Right lobe of liver (tissue), 6 donors: ENCODE measurements at regions not wholly inside any gene's neighbourhood (a gene's known extent, or its start where the extent isn't known, plus 50 kb on each side); places are given as distances from the start of the nearest gene placed in this dataset.
"Not testable (repeated sequence)": the region's sequence is repeated elsewhere in the genome, so short reads cannot be mapped to it uniquely, and the experiment has no call there.

Experiments
- ATAC-seq, 4 donors: fragments of 200-7000 bp; cut with Tn5 transposase; one replicate each; pipeline ENCODE4 v1.9.1; 2020; ENCODE audit warnings: mild to moderate bottlenecking in 4 of 4, moderate library complexity in 4 of 4
- DNase-seq, 3 donors: peaks; one replicate each; pipeline ENCODE4 v3.0.0-alpha.2; 2020
- H3K27ac ChIP-seq, 3 donors: fragments of 200-600 bp; one replicate each; pipeline ENCODE4 v1.8.0; 2022
- H3K27me3 ChIP-seq, 2 donors: fragments of 200-600 bp; one replicate each; pipeline ENCODE4 v1.8.0; 2022
- H3K36me3 ChIP-seq, 4 donors: fragments of 200-600 bp; sonication (generic) in 1 of 4; one replicate each; pipeline versions ENCODE4 v1.5.1 to v1.8.0; 2017 to 2022; ENCODE audit warnings: control low read depth in 1 of 4
- H3K4me1 ChIP-seq, 4 donors: fragments of 200-600 bp; sonication (generic) in 1 of 4; one replicate each; pipeline versions ENCODE4 v1.5.1 to v1.8.0; 2017 to 2022; ENCODE audit warnings: control low read depth in 1 of 4
- H3K4me3 ChIP-seq, 3 donors: fragments of 200-600 bp; one replicate each; pipeline ENCODE4 v1.8.0; 2022
- H3K9me3 ChIP-seq, 4 donors: fragments of 200-600 bp; sonication (generic) in 1 of 4; one replicate each; pipeline versions ENCODE4 v1.5.1 to v1.8.0; 2017 to 2022; ENCODE audit warnings: control low read depth in 1 of 4
- POLR2A ChIP-seq: fragments of 450-650 bp; IDR thresholded peaks from one replicate; pipeline ENCODE4 v1.6.1; 2017; ENCODE audit warnings: antibody characterized with exemption, mild to moderate bottlenecking
- WGBS: methylation state at CpG from one replicate; pipeline ENCODE4 v1.1.6; 2018; ENCODE audit warnings: low coverage, low lambda C conversion rate; ENCODE audit not compliant: insufficient coverage; ENCODE audit errors: missing lambda C conversion rate; 5-methylcytosine and 5-hydroxymethylcytosine counted together
- intact Hi-C, 2 donors: fragments of 100-400 bp; cut with DNase I; formaldehyde crosslinking; loops; one replicate each; pipeline versions ENCODE4 v1.11.2 to v1.14.1; 2022
- TF ChIP-seq, protein P1 (sequence below), 4 donors: fragments of 200-600 bp in 3 of 4; fragments of 450-650 bp in 1 of 4; IDR thresholded peaks; one replicate each; pipeline versions ENCODE4 v1.5.1 to v1.8.0; 2016 to 2022; ENCODE audit warnings: antibody characterized with exemption in 4 of 4, mild to moderate bottlenecking in 2 of 4
- donor health status: DM: no; HTN: yes; CAD: no.
- donor health status: DM: no; HTN: no; CAD: no.
- donor health status: DM: no; HTN: no; CAD: no.
- donor health status: DM: no; HTN: yes; CAD: no.
- donor health status: DM: no; HTN: yes; CAD: no.

DNA sequence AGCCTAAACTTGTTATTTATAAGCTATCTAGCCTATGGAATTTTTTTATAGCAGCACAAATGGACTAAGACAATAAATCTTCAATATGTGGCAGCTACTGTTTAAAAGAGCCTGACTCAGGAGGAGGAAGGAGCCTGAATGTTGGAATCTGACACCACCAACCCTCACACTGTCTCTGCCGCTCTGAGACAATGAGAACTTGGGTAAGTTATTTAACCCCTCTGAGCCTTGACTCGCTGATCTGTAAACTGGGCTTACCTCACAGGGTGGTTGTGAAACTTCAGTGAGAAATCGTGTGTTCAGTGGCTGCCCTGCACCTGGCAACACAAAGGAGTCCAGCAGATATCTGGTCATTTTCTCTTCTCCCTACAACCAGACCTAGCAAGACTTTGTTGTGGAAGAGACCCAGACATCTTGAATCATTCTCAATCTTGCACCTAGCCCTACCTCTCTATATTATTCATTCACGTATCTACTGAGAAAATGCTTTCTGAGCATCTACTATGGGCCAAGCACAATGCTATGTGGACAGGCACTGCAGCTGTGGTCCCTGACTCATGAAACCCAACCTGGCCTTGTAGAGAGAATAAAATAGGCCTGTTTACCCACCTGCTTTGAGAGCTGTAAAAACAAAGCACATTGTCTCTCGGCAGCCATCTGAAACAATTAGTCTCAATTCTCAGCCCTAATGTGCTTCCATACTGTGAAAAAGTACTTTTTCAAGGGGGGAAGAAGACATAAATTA is 81.9 kb upstream of the SLC25A36 start:
- Histone ChIP-seq H3K4me3 (no peak overlapping the region), H3K36me3 (no peaks in the 10 kb centered on the region), H3K27ac (no peak overlapping the region), H3K27me3 (no peaks in the 10 kb centered on the region), H3K9me3 (no peaks in the 10 kb centered on the region), H3K4me1 (no peaks in the 10 kb centered on the region)
- intact Hi-C loops = no loop called here
- WGBS = 58% methylated on average over 5 of the region's 5 CpGs
- no peak for ATAC-seq
- DNase-seq = no peak
- TF ChIP-seq POLR2A = no peak
- TF ChIP-seq, protein P1, sequence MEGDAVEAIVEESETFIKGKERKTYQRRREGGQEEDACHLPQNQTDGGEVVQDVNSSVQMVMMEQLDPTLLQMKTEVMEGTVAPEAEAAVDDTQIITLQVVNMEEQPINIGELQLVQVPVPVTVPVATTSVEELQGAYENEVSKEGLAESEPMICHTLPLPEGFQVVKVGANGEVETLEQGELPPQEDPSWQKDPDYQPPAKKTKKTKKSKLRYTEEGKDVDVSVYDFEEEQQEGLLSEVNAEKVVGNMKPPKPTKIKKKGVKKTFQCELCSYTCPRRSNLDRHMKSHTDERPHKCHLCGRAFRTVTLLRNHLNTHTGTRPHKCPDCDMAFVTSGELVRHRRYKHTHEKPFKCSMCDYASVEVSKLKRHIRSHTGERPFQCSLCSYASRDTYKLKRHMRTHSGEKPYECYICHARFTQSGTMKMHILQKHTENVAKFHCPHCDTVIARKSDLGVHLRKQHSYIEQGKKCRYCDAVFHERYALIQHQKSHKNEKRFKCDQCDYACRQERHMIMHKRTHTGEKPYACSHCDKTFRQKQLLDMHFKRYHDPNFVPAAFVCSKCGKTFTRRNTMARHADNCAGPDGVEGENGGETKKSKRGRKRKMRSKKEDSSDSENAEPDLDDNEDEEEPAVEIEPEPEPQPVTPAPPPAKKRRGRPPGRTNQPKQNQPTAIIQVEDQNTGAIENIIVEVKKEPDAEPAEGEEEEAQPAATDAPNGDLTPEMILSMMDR (IDR thresholded peaks at IDR 0.05) = no peak

DNA sequence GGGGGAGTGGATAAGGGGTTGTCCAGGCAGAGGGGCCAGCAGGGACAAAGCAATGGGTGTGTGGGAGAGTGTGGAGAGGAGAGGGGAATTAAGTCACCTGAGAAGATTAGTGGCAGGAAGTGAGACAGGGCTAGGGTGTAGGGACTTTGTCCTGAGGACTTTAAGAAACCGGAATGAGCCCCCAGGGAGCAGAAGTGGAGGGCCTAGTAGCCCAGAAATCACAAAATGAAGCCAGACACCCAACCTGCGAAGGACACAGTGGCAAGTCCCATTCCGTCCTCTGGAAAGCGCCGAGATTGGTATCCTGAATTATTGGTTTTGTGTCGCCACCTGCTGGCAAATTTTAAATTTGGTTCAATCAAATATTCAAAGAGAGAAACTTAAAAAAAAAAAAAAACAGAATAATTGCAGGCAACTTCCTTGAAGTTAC is 78.0 kb upstream of the SLC25A36 start:
- intact Hi-C loops = no loop called here
- H3K4me1 ChIP-seq = no peaks in the 10 kb centered on the region
- TF ChIP-seq POLR2A = no peak
- TF ChIP-seq, protein P1 (IDR thresholded peaks at IDR 0.05) = peak; percentile 40 to 61 (median 58)
- no peaks in the 10 kb centered on the region for H3K9me3 ChIP-seq
- H3K27me3 ChIP-seq = no peaks in the 10 kb centered on the region
- H3K36me3 ChIP-seq = no peaks in the 10 kb centered on the region
- 4% methylated on average over 6 of the region's 6 CpGs for WGBS
- DNase-seq = peak in 1 of 3 donors; percentile 52
- no peak overlapping the region for H3K4me3 ChIP-seq
- peak; percentile 54 to 68 (median 66) for ATAC-seq
- no peak overlapping the region for H3K27ac ChIP-seq

DNA sequence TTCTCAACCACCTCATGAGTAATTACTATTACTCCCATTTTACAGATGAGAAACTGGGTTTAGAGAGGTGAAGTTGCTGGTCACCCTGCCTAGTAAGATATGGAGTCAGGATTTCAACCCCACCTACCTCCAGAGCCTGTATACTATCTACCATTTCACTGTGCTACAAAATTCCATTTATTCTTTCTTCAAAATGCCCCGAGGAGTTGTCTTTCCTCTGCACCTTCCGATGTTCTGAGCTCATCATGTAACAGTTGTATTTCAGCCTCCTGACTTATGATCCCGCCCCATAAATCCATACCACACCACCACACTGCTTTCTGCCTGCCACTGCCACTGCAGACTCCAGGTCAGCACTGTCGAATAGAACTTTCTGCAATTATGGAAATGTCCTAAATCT is 71.3 kb upstream of the SLC25A36 start:
- no peaks in the 10 kb centered on the region for H3K36me3 ChIP-seq
- intact Hi-C loops = no loop called here

DNA sequence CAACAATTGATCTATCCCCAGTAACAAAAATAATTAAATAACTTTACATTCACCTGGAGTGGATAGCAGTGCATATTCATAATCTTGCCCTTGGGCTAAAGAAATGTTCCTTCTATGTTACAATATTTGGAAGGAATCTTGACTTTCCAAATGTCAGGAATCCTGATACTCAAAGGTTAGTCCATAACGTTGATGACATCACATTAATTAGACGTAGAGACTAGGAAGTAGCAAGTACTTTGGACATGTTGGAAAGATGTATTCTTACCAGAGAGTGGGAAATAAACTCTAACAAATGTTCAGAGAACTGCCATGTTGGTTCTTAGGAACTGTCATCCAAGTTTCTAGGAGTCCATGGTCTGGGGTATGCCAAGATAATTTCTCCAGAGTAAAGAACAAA is 70.6 kb upstream of the SLC25A36 start:
- TF ChIP-seq, protein P1 (IDR thresholded peaks at IDR 0.05) = no peak
- TF ChIP-seq POLR2A = no peak
- Histone ChIP-seq H3K4me3 (no peak overlapping the region), H3K36me3 (no peaks in the 10 kb centered on the region), H3K9me3 (no peaks in the 10 kb centered on the region), H3K27ac (no peak overlapping the region), H3K27me3 (no peaks in the 10 kb centered on the region), H3K4me1 (no peaks in the 10 kb centered on the region)
- no peak for ATAC-seq
- intact Hi-C loops = no loop called here
- DNase-seq = no peak
- 61% methylated on average over 2 of the region's 2 CpGs for WGBS

More for the DNA sequence above, 71.3 kb upstream of the SLC25A36 start:
- ATAC-seq (no peak), DNase-seq (no peak)
- Histone ChIP-seq H3K27me3 (no peaks in the 10 kb centered on the region), H3K27ac (no peak overlapping the region), H3K4me3 (no peak overlapping the region), H3K4me1 (no peaks in the 10 kb centered on the region), H3K9me3 (no peaks in the 10 kb centered on the region)
- WGBS = 75% methylated on average over 4 of the region's 4 CpGs
- TF ChIP-seq POLR2A = no peak
- TF ChIP-seq, protein P1 (IDR thresholded peaks at IDR 0.05) = no peak

DNA sequence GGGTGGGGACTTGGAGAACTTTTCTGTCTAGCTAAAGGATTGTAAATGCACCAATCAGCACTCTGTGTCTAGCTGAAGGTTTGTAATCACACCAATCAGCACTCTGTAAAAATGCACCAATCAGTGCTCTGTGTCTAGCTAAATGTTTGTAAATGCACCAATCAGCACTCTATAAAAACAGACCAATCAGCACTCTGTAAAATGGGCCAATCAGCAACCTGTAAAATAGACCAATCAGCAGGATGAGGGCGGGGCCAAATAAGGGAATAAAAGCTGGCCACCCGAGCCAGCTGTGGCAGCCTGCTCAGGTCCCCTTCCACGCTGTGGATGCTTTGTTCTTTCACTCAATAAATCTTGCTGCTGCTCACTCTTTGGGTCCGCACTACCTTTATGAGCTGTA is 69.5 kb upstream of the SLC25A36 start:
- intact Hi-C loops, H3K4me3 ChIP-seq, H3K27me3 ChIP-seq, DNase-seq, H3K36me3 ChIP-seq, H3K9me3 ChIP-seq, ATAC-seq, H3K4me1 ChIP-seq, H3K27ac ChIP-seq: not testable (repeated sequence)
- 61% methylated on average over 3 of the region's 4 CpGs for WGBS
